Testis (tissue), 2 donors: ENCODE measurements at regions not wholly inside any gene's neighbourhood (a gene's known extent, or its start where the extent isn't known, plus 50 kb on each side); places are given as distances from the start of the nearest gene placed in this dataset.

Source experiments
- DNase-seq: peaks from one replicate; pipeline ENCODE4 v3.0.0-alpha.2; 2019
- H3K27ac ChIP-seq, 2 donors: fragments of 200-600 bp; sonication (generic); one replicate each; pipeline ENCODE4 v1.5.1; 2019
- H3K27me3 ChIP-seq: fragments of 200-600 bp; sonication (generic); one replicate; pipeline ENCODE4 v1.5.1; 2019
- H3K36me3 ChIP-seq: fragments of 200-600 bp; sonication (generic); one replicate; pipeline ENCODE4 v1.5.1; 2017; ENCODE audit warnings: low read depth; ENCODE audit errors: missing control alignments
- H3K4me1 ChIP-seq: fragments of 200-600 bp; sonication (generic); one replicate; pipeline ENCODE4 v1.5.1; 2019
- H3K4me3 ChIP-seq, 2 donors: fragments of 200-600 bp; sonication (generic); one replicate each; pipeline ENCODE4 v1.5.1; 2017 to 2019
- H3K9me3 ChIP-seq: fragments of 200-600 bp; sonication (generic); one replicate; pipeline ENCODE4 v1.5.1; 2017
- CTCF ChIP-seq, 3 experiments: fragments of 450-650 bp in 2 of 3; fragments of 200-600 bp in 1 of 3; sonication (generic) in 1 of 3; IDR thresholded peaks; one replicate each; pipeline ENCODE4 v1.5.1; 2016 to 2019; ENCODE audit warnings: antibody characterized with exemption in 3 of 3, mild to moderate bottlenecking in 2 of 3, moderate library complexity in 1 of 3
- POLR2A ChIP-seq: fragments of 450-650 bp; IDR thresholded peaks from one replicate; pipeline ENCODE4 v1.6.1; 2017; ENCODE audit warnings: antibody characterized with exemption, mild to moderate bottlenecking, moderate library complexity
- WGBS, 2 donors: methylation state at CpG; one replicate each; pipeline ENCODE4 v1.1.5; 2018; 5-methylcytosine and 5-hydroxymethylcytosine counted together
- intact Hi-C: fragments of 100-400 bp; cut with DNase I; formaldehyde crosslinking; loops from one replicate; pipeline ENCODE4 v1.15.1; 2023; ENCODE audit warnings: low total_unique reads

- H3K4me1 ChIP-seq = no peaks in the 10 kb centered on the region
- WGBS, 2 donors = 79 to 86% methylated on average over 1 of the region's 1 CpG
- no peaks in the 10 kb centered on the region for H3K36me3 ChIP-seq
- H3K27me3 ChIP-seq = no peaks in the 10 kb centered on the region
- no peaks in the 10 kb centered on the region for H3K9me3 ChIP-seq
- TF ChIP-seq POLR2A (no peak), CTCF (IDR thresholded peaks at IDR 0.05) (no peak)
- no peak overlapping the region for H3K27ac ChIP-seq
- DNase-seq = no peak
- intact Hi-C loops = no loop called here
- H3K4me3 ChIP-seq = no peak overlapping the region
Measured at GRCh38 chr2:215626063-215626462, 190.2 kb upstream of the FN1 start.

GRCh38 chr2:215625207-215625606, 189.3 kb upstream of the FN1 start:
- no peak for TF ChIP-seq CTCF (IDR thresholded peaks at IDR 0.05)
- no peak for TF ChIP-seq POLR2A
- intact Hi-C loops = no loop called here
- no peak overlapping the region for H3K27ac ChIP-seq
- WGBS, 2 donors = 84 to 90% methylated on average over 2 of the region's 2 CpGs
- H3K9me3 ChIP-seq = no peaks in the 10 kb centered on the region
- no peaks in the 10 kb centered on the region for H3K27me3 ChIP-seq
- DNase-seq = no peak
- no peaks in the 10 kb centered on the region for H3K36me3 ChIP-seq
- H3K4me3 ChIP-seq = no peak overlapping the region
- no peaks in the 10 kb centered on the region for H3K4me1 ChIP-seq

GRCh38 chr2:215624423-215624829, 188.6 kb upstream of the FN1 start:
- no peaks in the 10 kb centered on the region for H3K36me3 ChIP-seq
- intact Hi-C loops = no loop called here
- TF ChIP-seq CTCF (IDR thresholded peaks at IDR 0.05) = no peak
- TF ChIP-seq POLR2A = no peak
- WGBS, 2 donors = 55 to 62% methylated on average over 7 of the region's 7 CpGs
- H3K27ac ChIP-seq = no peak overlapping the region
- H3K4me3 ChIP-seq = no peak overlapping the region
- no peaks in the 10 kb centered on the region for H3K27me3 ChIP-seq
- no peaks in the 10 kb centered on the region for H3K9me3 ChIP-seq
- DNase-seq = peak; percentile 26
- H3K4me1 ChIP-seq = peaks cover under 1% of the 10 kb centered on the region

GRCh38 chr2:215622837-215623236, 187.0 kb upstream of the FN1 start:
- Histone ChIP-seq H3K4me3 (no peak overlapping the region), H3K4me1 (peaks cover 7% of the 10 kb centered on the region), H3K27ac (no peak overlapping the region), H3K9me3 (no peaks in the 10 kb centered on the region), H3K36me3 (no peaks in the 10 kb centered on the region), H3K27me3 (no peaks in the 10 kb centered on the region)
- WGBS, 2 donors = 76 to 77% methylated on average over 5 of the region's 5 CpGs
- intact Hi-C loops = no loop called here
- no peak for DNase-seq
- TF ChIP-seq CTCF (IDR thresholded peaks at IDR 0.05) = no peak
- no peak for TF ChIP-seq POLR2A

GRCh38 chr2:215621381-215621780, 185.5 kb upstream of the FN1 start:
- Histone ChIP-seq H3K27me3 (no peaks in the 10 kb centered on the region), H3K9me3 (no peaks in the 10 kb centered on the region), H3K4me1 (peaks cover 7% of the 10 kb centered on the region), H3K36me3 (no peaks in the 10 kb centered on the region), H3K4me3 (no peak overlapping the region), H3K27ac (no peak overlapping the region)
- no peak for TF ChIP-seq POLR2A
- no peak for TF ChIP-seq CTCF (IDR thresholded peaks at IDR 0.05)
- 85 to 91% methylated on average over 2 of the region's 2 CpGs for WGBS, 2 donors
- no peak for DNase-seq
- intact Hi-C loops = no loop called here
